ENCODE measurements at regions not wholly inside any gene's neighbourhood (a gene's known extent, or its start where the extent isn't known, plus 50 kb on each side); places are given as distances from the start of the nearest gene placed in this dataset.
"Not testable (repeated sequence)": the region's sequence is repeated elsewhere in the genome, so short reads cannot be mapped to it uniquely, and the experiment has no call there.

GRCh38 chr1:157335056-157335455 is 196.9 kb upstream of the ETV3 start:
- H3K27me3 ChIP-seq (ENCODE audit: insufficient read depth, low read depth) = peaks cover 8% of the 10 kb centered on the region
- TF ChIP-seq CTCF (conservative IDR thresholded peaks at IDR 0.05) = no peak
- TF ChIP-seq EZH2 (IDR thresholded peaks at IDR 0.05; ENCODE audit: low read depth) = no peak
- ChIA-PET POLR2A (ENCODE audit: unreplicated experiment) (no interaction called here), CTCF (no interaction called here)
- DNase-seq = no peak
- no peaks in the 10 kb centered on the region for H3K36me3 ChIP-seq (ENCODE audit: low read depth)
- H3K9me3 ChIP-seq (ENCODE audit: insufficient read depth, low read depth) = no peaks in the 10 kb centered on the region
- H2AFZ ChIP-seq = no peak overlapping the region
- H3F3A ChIP-seq (ENCODE audit: insufficient read depth, low read depth) = no peaks in the 10 kb centered on the region
- no peaks in the 10 kb centered on the region for H3K9me2 ChIP-seq (ENCODE audit: insufficient read depth)
- BruUV-seq (replicated peaks) = no TSS peak
- no peaks in the 10 kb centered on the region for H3K79me2 ChIP-seq (ENCODE audit: low read depth)
- H3K4me3 ChIP-seq = no peak overlapping the region
- intact Hi-C loops (cut with micrococcal nuclease; ENCODE audit: unreplicated experiment) = no loop called here
- H3K4me1 ChIP-seq (replicated peaks; ENCODE audit: insufficient read depth) = no peaks in the 10 kb centered on the region
- no peak overlapping the region for H3K4me2 ChIP-seq
- H3K27ac ChIP-seq = no peak overlapping the region
- no peaks in the 10 kb centered on the region for H4K20me1 ChIP-seq (ENCODE audit: insufficient read depth)

- intact Hi-C loops (cut with micrococcal nuclease; ENCODE audit: unreplicated experiment) = no loop called here
- BruUV-seq (replicated peaks) = no TSS peak
- H3K27ac ChIP-seq = no peak overlapping the region
- no peaks in the 10 kb centered on the region for H3K4me1 ChIP-seq (replicated peaks; ENCODE audit: insufficient read depth)
- DNase-seq = no peak
- ChIA-PET POLR2A (ENCODE audit: unreplicated experiment) (no interaction called here), CTCF (no interaction called here)
- H2AFZ ChIP-seq = no peak overlapping the region
- H4K20me1 ChIP-seq (ENCODE audit: insufficient read depth) = no peaks in the 10 kb centered on the region
- H3K4me3 ChIP-seq = no peak overlapping the region
- H3F3A ChIP-seq (ENCODE audit: insufficient read depth, low read depth) = no peaks in the 10 kb centered on the region
- H3K79me2 ChIP-seq (ENCODE audit: low read depth) = no peaks in the 10 kb centered on the region
- no peaks in the 10 kb centered on the region for H3K9me2 ChIP-seq (ENCODE audit: insufficient read depth)
- peaks cover 8% of the 10 kb centered on the region for H3K27me3 ChIP-seq (ENCODE audit: insufficient read depth, low read depth)
- TF ChIP-seq EZH2 (IDR thresholded peaks at IDR 0.05; ENCODE audit: low read depth) = no peak
- TF ChIP-seq CTCF (conservative IDR thresholded peaks at IDR 0.05) = no peak
- no peaks in the 10 kb centered on the region for H3K36me3 ChIP-seq (ENCODE audit: low read depth)
- no peaks in the 10 kb centered on the region for H3K9me3 ChIP-seq (ENCODE audit: insufficient read depth, low read depth)
- no peak overlapping the region for H3K4me2 ChIP-seq
Measured at GRCh38 chr1:157334041-157334440, 195.8 kb upstream of the ETV3 start.

- H3K27ac ChIP-seq; POLR2A ChIA-PET (ENCODE audit: unreplicated experiment); DNase-seq; H3K9me2 ChIP-seq (ENCODE audit: insufficient read depth); H3F3A ChIP-seq (ENCODE audit: insufficient read depth, low read depth); H3K4me3 ChIP-seq; H2AFZ ChIP-seq; CTCF ChIA-PET; H3K9me3 ChIP-seq (ENCODE audit: insufficient read depth, low read depth); BruUV-seq (replicated peaks); H4K20me1 ChIP-seq (ENCODE audit: insufficient read depth); H3K27me3 ChIP-seq (ENCODE audit: insufficient read depth, low read depth); intact Hi-C loops (cut with micrococcal nuclease; ENCODE audit: unreplicated experiment); H3K4me1 ChIP-seq (replicated peaks; ENCODE audit: insufficient read depth); H3K79me2 ChIP-seq (ENCODE audit: low read depth); H3K36me3 ChIP-seq (ENCODE audit: low read depth); H3K4me2 ChIP-seq: not testable (repeated sequence)
Measured at GRCh38 chr1:157330177-157330576, 192.0 kb upstream of the ETV3 start.

- H3K27ac ChIP-seq; H3K9me3 ChIP-seq (ENCODE audit: insufficient read depth, low read depth); H3K36me3 ChIP-seq (ENCODE audit: low read depth); BruUV-seq (replicated peaks); H2AFZ ChIP-seq; H3K79me2 ChIP-seq (ENCODE audit: low read depth); H4K20me1 ChIP-seq (ENCODE audit: insufficient read depth); H3K4me3 ChIP-seq; H3K4me1 ChIP-seq (replicated peaks; ENCODE audit: insufficient read depth); intact Hi-C loops (cut with micrococcal nuclease; ENCODE audit: unreplicated experiment); H3F3A ChIP-seq (ENCODE audit: insufficient read depth, low read depth); H3K27me3 ChIP-seq (ENCODE audit: insufficient read depth, low read depth); H3K9me2 ChIP-seq (ENCODE audit: insufficient read depth); POLR2A ChIA-PET (ENCODE audit: unreplicated experiment); H3K4me2 ChIP-seq; CTCF ChIA-PET; DNase-seq: not testable (repeated sequence)
Measured at GRCh38 chr1:157328120-157328519, 189.9 kb upstream of the ETV3 start.

All from PC-9 (cell line).